ENCODE measurements at regions not wholly inside any gene's neighbourhood (a gene's known extent, or its start where the extent isn't known, plus 50 kb on each side); places are given as distances from the start of the nearest gene placed in this dataset.

DNA sequence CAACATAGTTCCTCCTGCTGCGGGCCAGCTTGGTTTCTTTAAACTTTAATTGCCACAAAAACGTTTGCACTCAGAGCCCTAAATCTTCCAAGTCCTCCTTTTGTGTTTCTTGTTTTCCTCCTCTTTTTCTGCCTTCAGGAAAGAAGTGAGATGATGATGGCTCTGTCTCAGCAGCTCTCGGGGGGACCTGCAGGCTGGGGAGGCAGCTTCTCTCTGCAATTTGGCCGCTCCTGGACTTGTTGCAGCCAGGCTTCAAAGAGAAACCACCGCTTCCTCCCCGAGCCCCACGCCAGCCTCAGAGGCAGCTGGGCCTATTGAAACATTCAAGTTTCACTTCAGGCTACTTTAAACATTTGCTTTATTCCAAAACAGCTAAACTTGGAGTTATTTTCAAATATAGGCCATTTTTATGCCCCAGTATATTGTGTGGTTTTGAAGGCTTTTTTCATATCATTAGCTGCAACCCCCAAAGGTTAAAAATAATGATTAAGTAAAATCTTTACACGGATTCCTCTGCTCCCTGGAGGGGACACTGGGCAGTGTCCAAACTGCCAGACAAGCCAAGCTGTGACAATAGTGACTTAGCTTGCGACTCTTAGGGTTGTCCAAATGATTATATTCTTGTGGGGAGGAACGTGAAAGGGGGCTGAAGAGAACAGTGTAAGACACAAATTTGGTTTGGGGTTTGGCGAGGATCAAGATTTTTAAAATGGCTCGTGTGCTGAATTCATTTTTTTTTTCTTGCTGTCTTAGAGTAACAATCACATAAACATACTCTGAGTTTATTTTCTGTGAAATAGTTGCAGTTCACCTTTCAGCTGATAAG, 330.8 kb downstream of the DLEU7 start:
- DNase-seq = peak; percentile 40

GRCh38 chr13:50513300-50513877, 330.1 kb downstream of the DLEU7 start:
- DNase-seq = no peak

GRCh38 chr13:50514249-50514648, 329.2 kb downstream of the DLEU7 start:
- DNase-seq = no peak

GRCh38 chr13:50518131-50518530, 325.4 kb downstream of the DLEU7 start:
- no peak for DNase-seq

DNA sequence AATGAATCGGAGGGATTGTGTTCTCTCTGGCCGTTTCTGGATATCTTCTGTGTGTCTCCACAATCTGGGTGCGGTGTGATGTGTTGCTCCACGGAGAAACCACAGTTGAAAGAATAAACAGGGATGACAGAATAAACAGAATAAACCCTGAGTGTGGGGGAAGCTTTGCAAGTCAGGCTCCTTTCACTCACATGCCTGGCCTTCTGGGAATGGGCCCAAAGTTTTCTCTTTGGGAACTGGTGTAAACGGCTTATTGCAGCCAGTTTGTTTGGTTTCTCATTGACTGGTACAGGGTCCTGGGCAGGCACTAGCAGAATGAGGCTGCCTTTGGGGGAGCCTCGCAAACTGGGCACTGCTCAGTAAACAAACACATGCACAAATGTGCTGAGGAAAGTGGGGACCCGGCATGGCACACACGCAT, 324.7 kb downstream of the DLEU7 start:
- DNase-seq = no peak

DNA sequence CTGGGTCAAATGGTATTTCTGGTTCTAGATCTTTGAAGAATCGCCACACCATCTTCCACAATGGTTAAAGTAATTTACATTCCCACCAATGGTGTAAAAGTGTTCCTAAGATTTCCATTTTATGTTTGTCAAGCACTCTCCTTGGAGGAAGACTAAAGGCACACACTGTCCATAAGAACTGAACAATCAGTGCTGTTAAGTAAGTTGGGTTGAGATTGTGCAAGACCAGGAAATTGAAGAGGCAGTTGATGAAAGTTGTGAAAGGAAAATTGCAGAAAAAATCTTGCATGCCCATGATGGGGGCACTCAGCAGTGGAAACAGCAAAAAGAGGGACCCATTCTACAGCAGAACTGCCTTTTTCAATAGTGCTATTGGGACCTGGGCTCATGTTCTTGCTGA, 323.6 kb downstream of the DLEU7 start:
- no peak for DNase-seq

DNA sequence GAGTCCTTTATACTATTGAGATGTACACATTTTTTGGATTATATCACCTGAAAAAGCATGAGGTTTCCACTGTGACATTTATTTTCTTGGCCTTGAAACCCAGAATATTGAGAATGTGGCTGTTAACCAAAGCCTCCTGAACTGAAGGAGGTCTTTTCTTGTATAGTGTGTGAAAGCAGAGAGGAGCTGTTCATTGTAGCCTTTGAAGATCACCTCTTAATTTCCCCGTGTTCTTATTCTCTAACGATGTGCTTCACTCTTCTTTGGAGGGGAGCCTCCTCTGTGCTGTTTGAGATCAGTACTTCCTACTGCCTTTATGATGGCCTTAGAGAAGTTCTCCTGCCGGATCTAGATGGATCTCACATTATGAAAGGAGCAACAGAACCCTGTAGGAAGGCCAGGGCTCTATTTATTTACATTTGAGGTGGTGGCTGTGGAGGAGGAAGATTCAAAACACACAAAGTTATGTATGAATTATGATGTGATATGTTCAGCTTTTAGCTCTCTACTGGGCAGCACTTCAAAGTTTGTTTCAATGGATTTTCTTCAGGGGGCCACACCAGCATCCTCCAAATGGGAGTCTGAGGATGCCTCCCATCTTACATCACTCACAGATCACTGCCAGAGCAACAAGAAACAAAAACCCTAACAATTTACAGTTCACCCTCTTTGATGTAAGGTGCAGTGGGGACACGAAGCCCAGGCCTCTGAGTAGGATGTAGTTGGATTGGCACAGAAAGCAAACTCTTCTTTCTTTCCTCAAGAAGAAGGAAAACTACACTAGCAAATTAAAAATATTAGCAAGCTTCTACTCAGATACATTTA, 322.3 kb downstream of the DLEU7 start:
- no peak for DNase-seq

DNA sequence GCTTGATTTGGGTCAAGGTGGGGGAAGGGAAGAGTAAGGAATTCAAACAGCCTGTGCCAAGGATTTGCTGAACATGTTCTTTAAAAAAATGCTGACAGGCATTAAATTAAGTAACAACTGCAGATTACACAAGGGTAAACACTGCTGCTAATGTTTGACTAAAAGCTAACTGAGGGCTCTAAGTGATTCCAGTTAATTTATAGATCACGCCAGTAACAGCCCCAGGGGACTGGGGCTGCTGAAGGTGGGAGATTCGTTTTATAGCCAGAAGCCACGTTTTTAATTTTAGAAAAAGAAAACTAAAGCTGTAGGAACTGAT, 321.7 kb downstream of the DLEU7 start:
- no peak for DNase-seq

GRCh38 chr13:50522506-50522905, 321.0 kb downstream of the DLEU7 start:
- DNase-seq = no peak

DNA sequence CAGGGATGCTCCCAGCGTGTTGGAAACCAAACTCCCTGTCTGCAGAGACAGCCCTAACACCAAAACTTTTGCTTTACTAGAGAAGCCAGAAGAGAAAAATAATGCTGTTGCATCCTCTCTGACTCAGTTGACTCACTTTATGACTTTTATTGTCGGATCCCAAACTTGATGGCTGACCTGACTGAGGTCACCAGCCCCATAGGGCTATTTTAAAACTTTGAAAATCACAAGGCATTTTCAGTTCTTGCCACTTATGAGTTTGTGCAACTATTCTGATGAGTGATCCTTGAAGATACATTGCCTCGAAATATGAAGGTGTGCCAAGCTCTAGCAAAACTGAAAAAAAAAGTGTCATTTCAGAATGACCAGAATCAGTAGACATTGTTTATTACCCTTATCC, 320.2 kb downstream of the DLEU7 start:
- DNase-seq = no peak

DNA sequence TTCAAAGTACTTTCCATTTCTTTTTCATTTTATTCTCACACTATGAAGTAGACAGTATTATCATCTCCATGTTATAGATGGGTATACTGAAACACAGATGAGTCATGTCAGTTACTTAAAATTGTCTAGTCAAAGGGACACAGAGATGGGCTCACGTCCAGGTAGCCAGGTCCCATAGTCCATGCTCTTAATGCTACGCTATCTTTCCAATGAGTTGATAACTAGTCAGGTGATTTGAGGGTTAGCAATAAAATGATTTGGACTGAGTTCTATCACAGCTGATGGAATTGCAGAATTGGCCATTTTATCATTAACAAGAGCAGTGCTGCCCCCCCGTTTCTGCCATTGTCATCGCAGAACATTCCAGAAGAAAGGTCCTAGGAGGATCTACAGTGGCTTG, 318.9 kb downstream of the DLEU7 start:
- DNase-seq = no peak

DNA sequence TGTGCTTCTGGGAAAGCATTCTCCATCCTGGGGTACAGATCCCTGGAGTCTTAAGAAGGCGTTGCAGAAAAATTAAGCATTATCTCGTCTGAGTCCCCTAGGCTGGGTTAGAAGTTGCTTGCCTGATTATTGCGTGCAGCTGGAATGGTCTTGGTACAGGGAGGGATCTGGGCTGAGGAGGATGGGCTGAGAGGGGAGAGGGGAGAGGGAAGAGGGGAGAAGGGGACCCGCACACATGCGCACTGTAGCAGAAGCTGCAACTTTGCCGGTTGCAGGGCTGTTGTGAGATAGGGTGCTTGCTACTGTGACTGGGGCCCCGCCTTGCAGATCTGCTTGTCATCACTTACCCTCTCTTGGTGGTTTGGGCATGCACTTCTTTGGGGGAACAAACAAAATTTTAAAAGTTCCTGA, 316.8 kb downstream of the DLEU7 start:
- no peak for DNase-seq

- no peak for DNase-seq
Measured at GRCh38 chr13:50527188-50527587, 316.3 kb downstream of the DLEU7 start.

DNA sequence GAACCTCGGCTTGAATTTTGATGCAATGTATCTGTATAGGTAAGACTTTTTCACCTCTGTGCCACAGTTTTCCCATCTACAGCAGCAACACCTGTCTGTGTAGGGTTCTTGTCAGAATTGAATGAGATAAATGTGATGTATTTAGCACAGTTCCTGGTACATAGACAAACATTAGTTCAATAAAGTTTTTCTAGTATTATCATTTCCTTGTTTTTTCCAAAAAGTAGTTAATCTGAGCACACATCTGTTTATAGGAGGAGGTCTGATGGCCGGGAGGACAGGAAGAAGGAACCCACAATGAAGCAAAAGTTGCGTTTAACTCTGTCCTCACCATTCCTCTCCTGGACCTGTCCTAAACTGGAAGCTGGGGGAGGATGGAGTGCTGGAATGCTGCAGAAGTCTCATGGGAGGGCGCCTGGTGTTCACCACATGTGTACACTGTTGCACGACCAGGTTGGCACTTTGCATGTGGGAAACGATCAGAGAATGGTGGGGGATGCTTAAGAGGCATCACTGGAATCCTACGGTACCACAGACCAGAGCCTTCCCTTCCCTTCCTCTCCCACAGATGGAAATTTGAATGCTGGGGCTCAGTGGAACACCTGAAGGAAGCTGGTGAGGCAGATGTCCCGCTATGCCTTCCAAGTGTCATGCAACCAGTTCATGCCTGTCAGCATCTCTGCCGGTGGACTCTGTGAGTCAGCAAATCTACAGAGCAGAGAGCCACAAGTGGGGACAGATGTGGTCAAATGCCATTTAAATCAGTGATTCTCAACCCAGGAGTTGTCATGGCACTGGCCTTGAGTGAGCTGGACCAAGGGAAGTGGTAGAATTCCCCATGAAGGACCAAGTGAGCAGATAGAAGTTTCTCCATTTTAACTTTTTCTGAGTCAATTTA, 315.6 kb downstream of the DLEU7 start:
- DNase-seq = no peak

GRCh38 chr13:50529154-50529882, 314.2 kb downstream of the DLEU7 start:
- DNase-seq = peak; percentile 18

- DNase-seq = no peak
Measured at GRCh38 chr13:50531917-50532899, 311.3 kb downstream of the DLEU7 start.

GRCh38 chr13:50535050-50535449, 308.4 kb downstream of the DLEU7 start:
- DNase-seq = no peak

GRCh38 chr13:50537029-50537428, 306.5 kb downstream of the DLEU7 start:
- no peak for DNase-seq

GRCh38 chr13:50539791-50540530, 303.5 kb downstream of the DLEU7 start:
- no peak for DNase-seq

GRCh38 chr13:50543141-50543540, 300.4 kb downstream of the DLEU7 start:
- no peak for DNase-seq
